KG1 (cell line): ENCODE measurements at regions not wholly inside any gene's neighbourhood (a gene's known extent, or its start where the extent isn't known, plus 50 kb on each side); places are given as distances from the start of the nearest gene placed in this dataset.

Source experiments
- DNase-seq: peaks from one replicate; lab custom pipeline; 2025; lab: John Stamatoyannopoulos, UW

DNA sequence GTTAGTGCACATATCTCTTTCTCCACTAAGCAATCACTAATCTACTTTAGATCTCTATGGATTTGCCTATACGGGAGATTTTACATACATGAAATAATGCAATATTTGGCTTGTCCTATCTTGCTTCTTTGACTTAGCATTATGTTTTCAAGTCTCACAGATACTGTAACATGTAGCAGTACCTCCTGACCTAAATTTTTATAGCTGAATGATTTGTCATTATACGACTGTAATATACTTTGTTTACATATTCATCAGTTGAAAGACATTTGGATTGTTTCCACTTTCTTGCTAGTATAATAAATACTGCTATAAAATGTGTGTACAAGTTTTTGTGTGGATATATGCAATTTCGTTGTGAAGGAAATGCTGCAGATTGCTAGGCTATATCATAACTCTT is 1520.8 kb upstream of the CDH6 start:
- DNase-seq = no peak

- no peak for DNase-seq
Observed at GRCh38 chr5:29662876-29663275, 1530.6 kb upstream of the CDH6 start.

GRCh38 chr5:29654954-29655353 is 1538.5 kb upstream of the CDH6 start:
- no peak for DNase-seq

DNA sequence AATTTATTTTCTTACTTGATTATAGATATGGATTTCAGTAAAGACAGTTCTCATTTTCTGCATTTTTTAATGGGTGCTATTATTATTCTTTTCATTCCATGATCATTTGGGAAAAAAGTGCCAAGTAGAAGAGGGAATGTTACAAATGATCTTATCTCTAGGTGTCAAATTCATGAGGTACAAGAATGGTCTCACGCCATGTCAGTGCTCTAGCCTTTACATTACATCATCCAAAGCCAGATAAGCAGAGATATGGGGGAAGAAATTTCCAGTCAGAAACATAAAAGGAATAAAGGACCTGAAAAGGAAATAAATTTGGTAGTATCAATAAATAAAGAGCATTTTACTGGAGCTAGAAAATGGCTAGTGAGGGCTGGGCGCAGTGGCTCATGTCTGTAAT is 1544.2 kb upstream of the CDH6 start:
- DNase-seq = no peak

DNA sequence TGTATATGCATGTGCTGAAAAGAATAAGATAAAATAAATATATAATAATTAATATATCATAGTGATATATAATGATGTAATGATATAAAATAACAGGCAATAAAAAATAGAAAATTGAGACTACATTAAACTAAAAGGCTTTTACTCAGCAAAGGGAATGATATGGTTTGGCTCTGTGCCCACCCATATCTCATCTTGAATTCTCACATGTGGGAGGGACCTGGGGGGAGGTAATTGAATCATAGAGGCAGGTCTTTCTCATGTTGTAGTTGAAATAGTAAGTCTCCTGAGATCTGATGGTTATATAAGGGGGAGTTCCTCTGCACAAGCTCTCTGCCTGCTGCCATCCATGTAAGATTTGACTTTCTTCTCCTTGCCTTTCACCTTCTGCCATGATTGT is 1550.9 kb upstream of the CDH6 start:
- no peak for DNase-seq

GRCh38 chr5:29614206-29614605 is 1579.3 kb upstream of the CDH6 start:
- no peak for DNase-seq

GRCh38 chr5:29588236-29588635 is 1605.2 kb upstream of the CDH6 start:
- no peak for DNase-seq

DNA sequence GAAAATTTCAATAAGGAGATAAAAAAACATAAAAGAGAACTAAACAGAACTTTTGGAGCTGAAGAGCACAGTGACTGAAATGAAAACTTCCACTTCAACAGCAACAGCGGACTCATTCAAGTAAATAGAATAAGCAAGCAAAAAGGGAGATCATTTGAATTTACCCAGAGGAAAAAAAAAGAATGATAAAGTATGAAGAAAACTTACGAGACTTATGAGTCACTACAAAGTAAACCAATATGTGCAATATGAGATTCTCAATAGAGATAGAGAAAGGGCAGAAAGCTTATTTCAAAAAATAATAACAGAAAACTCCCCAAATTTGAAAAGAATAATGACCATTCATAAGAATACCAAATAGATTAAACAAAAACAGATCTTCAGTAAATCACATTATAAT is 1605.7 kb upstream of the CDH6 start:
- DNase-seq = no peak

GRCh38 chr5:29568028-29568427 is 1625.5 kb upstream of the CDH6 start:
- DNase-seq = no peak

- DNase-seq = no peak
Observed at GRCh38 chr5:29561564-29561963, 1631.9 kb upstream of the CDH6 start.

GRCh38 chr5:29550523-29550922 is 1643.0 kb upstream of the CDH6 start:
- no peak for DNase-seq

- DNase-seq = no peak
Observed at GRCh38 chr5:29548262-29548661, 1645.2 kb upstream of the CDH6 start.

- DNase-seq = peak; percentile 11
Observed at GRCh38 chr5:29547236-29547865, 1646.1 kb upstream of the CDH6 start.

GRCh38 chr5:29543501-29543900 is 1650.0 kb upstream of the CDH6 start:
- DNase-seq = no peak

DNA sequence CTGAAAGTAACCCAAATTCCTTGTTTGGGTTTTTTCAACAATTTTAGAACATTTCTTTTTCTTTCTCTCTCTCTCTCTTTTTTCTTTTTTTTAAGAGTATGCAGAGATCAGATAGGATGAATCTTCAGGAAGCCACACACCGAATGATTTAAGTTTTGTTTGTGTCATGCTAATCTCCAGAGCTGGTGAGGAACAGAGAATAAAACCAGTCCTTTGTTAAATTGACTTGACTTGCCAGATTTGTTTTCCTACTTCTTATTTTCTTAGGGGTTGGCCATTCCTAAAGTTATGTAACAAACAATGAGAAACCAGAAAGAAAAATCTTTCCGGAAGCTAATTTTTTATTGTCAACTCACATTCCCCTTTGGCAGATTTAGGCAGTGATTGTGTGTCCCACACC is 1669.3 kb upstream of the CDH6 start:
- no peak for DNase-seq

DNA sequence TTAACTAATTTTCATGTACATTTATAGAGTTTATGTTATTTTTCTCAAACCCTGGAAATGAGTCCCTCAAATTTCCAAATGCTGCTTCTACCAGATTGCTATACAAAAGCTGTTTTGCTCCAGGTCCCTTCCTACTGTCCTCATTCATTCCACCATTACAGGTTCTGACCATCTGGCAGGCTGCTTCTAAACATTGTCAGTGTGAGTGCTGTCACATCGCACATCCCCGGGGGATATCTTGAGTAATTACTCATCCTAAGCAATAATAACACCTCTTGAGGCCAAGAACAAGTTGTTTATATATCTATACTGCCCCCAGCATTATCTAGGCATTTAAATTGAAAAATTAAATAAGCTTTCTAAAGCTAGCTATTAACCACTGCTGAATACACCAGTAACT is 1675.3 kb upstream of the CDH6 start:
- no peak for DNase-seq

- DNase-seq = no peak
Observed at GRCh38 chr5:29516224-29516623, 1677.3 kb upstream of the CDH6 start.

DNA sequence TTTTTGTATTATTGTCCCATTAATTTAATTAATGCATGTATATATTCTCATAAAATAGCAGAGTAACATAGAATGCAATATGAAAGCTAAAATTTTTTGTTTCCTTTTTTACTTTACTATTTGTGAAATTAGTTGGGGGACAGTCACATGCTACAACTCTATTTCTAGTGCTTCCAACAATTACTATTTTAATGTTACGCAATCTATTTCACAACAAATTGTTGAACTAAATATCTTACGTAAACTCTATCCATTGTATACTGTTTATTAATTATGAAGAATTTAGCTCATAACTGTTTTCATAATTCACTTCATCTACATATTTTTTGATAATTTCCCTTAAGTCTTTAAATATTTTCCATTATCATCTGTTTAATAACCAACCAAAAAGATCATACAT is 1685.4 kb upstream of the CDH6 start:
- no peak for DNase-seq

GRCh38 chr5:29504411-29504810 is 1689.1 kb upstream of the CDH6 start:
- no peak for DNase-seq

DNA sequence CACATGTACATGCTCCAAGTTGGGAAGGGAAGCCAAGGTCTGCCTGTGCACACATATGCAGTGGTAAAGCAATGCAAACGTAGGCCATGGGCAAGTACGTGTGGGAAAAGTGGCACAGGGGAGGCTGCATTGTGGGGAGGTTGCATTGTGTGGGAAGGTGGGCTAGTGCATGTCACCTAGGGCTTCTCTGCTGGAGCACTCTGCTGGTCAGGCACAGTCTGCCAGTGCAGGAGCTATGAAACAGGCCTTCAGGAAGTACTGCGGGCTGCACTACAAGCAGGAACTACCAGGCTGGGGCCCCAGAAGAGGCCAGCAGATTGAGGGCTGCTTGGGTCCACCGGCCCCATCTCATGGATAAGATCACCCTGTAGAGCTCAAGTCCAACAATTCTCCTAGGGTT is 1694.6 kb upstream of the CDH6 start:
- no peak for DNase-seq

DNA sequence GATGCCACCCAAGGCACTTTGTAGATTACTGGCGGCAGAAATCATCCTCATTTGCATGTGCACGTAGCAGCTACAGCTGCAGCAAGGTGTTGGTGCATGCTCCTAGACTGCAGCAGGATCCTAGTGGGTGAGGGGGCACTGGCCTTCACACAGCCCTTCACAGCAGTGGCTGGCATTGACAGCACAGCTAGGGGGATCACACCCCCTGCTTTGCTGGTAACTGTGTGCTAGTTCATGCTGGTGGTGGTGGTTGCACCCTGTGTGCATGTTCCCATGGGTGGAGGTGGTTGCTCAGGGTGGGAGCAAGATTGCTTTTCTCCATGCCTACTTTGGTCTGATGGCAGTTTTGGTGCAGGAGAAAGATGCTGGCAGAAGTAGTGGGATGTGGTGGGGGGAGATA is 1695.1 kb upstream of the CDH6 start:
- no peak for DNase-seq

DNA sequence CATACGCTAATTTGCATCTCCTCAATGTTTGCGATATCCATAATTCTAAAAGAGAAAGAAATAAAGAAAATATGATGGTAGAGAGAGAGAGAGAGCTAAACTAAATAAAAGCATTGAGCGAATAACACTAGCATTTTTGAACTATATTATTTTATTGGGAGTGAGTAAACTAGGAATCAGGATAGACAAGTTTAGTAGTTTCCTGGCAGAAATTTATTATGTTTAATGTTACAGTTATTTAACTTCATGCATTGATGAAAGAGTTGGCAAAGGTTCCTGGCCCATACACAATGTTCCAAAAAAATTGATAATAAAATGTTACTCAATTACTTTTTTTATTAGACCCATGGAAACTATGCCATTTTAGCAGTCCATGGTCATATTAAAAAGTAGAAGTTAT is 1708.2 kb upstream of the CDH6 start:
- no peak for DNase-seq

DNA sequence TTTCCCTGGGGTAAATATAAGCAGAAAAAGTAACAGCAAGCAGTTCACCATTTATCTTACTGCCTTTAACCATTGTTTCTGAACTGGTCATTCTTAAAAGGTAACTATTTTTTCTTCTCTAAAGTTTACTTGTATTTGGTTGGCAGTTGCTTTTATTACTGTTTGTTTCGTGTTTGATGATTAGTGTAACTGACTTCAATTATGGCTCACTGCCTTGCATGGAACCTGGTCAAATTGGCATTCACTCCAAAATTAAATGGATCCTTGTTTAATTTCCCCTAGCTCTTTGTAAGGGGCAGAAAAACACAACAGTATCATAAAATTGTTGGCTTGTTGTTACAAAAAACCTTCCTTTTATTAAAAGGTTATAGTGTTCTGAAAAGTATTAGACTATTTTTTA is 1723.9 kb upstream of the CDH6 start:
- no peak for DNase-seq

- DNase-seq = no peak
Observed at GRCh38 chr5:29462241-29462640, 1731.2 kb upstream of the CDH6 start.
